ENCODE measurements at regions not wholly inside any gene's neighbourhood (a gene's known extent, or its start where the extent isn't known, plus 50 kb on each side); places are given as distances from the start of the nearest gene placed in this dataset.

- H3K4me3 Mint-ChIP-seq (ENCODE audit: unreplicated experiment): no peak overlapping the region
- H3K27me3 Mint-ChIP-seq (ENCODE audit: unreplicated experiment): no peaks in the 10 kb centered on the region
- peaks cover 2% of the 10 kb centered on the region for H3K4me1 Mint-ChIP-seq (ENCODE audit: unreplicated experiment)
- no peak for DNase-seq (ENCODE audit: low spot score)
- H3K27ac Mint-ChIP-seq (ENCODE audit: unreplicated experiment): no peak overlapping the region
- TF ChIP-seq, protein P1, sequence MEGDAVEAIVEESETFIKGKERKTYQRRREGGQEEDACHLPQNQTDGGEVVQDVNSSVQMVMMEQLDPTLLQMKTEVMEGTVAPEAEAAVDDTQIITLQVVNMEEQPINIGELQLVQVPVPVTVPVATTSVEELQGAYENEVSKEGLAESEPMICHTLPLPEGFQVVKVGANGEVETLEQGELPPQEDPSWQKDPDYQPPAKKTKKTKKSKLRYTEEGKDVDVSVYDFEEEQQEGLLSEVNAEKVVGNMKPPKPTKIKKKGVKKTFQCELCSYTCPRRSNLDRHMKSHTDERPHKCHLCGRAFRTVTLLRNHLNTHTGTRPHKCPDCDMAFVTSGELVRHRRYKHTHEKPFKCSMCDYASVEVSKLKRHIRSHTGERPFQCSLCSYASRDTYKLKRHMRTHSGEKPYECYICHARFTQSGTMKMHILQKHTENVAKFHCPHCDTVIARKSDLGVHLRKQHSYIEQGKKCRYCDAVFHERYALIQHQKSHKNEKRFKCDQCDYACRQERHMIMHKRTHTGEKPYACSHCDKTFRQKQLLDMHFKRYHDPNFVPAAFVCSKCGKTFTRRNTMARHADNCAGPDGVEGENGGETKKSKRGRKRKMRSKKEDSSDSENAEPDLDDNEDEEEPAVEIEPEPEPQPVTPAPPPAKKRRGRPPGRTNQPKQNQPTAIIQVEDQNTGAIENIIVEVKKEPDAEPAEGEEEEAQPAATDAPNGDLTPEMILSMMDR (IDR thresholded peaks at IDR 0.05; ENCODE audit: unreplicated experiment): no peak
- no peaks in the 10 kb centered on the region for H3K9me3 Mint-ChIP-seq (ENCODE audit: unreplicated experiment)
- H3K36me3 Mint-ChIP-seq (ENCODE audit: low read depth, unreplicated experiment): no peaks in the 10 kb centered on the region
Observed at GRCh38 chr11:28616160-28616965, 508.2 kb downstream of the METTL15 start.

GRCh38 chr11:28615542-28615941 lies 507.4 kb downstream of the METTL15 start:
- no peaks in the 10 kb centered on the region for H3K9me3 Mint-ChIP-seq (ENCODE audit: unreplicated experiment)
- H3K4me3 Mint-ChIP-seq (ENCODE audit: unreplicated experiment): no peak overlapping the region
- H3K4me1 Mint-ChIP-seq (ENCODE audit: unreplicated experiment): peaks cover 7% of the 10 kb centered on the region
- no peaks in the 10 kb centered on the region for H3K27me3 Mint-ChIP-seq (ENCODE audit: unreplicated experiment)
- no peak for DNase-seq (ENCODE audit: low spot score)
- no peaks in the 10 kb centered on the region for H3K36me3 Mint-ChIP-seq (ENCODE audit: low read depth, unreplicated experiment)
- H3K27ac Mint-ChIP-seq (ENCODE audit: unreplicated experiment): no peak overlapping the region
- TF ChIP-seq, protein P1 (IDR thresholded peaks at IDR 0.05; ENCODE audit: unreplicated experiment): no peak

DNA sequence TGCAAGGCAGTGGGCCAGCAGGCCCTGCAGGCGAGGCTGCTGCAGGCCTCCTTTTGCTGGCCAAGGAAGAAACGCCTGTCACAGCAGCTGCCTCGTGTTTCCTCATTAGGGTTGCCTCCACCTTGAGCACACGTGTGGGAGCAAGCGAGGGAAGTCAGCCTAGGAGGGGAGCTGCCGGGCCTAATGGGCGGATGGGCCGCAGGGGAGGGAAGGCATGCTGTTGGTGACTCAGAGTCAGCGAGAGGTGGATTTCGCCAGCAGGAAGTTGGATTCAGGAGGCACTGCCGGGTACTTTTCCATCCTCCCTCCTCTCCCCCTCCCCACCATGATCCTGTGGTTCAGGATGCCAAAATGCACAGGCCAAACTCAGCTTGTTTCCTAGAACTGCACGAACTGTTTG lies 498.7 kb downstream of the METTL15 start:
- no peaks in the 10 kb centered on the region for H3K36me3 Mint-ChIP-seq (ENCODE audit: low read depth, unreplicated experiment)
- H3K4me3 Mint-ChIP-seq (ENCODE audit: unreplicated experiment): no peak overlapping the region
- H3K9me3 Mint-ChIP-seq (ENCODE audit: unreplicated experiment): no peaks in the 10 kb centered on the region
- no peaks in the 10 kb centered on the region for H3K27me3 Mint-ChIP-seq (ENCODE audit: unreplicated experiment)
- TF ChIP-seq, protein P1 (IDR thresholded peaks at IDR 0.05; ENCODE audit: unreplicated experiment): no peak
- no peak for DNase-seq (ENCODE audit: low spot score)
- H3K4me1 Mint-ChIP-seq (ENCODE audit: unreplicated experiment): peaks cover 13% of the 10 kb centered on the region
- no peak overlapping the region for H3K27ac Mint-ChIP-seq (ENCODE audit: unreplicated experiment)

DNA sequence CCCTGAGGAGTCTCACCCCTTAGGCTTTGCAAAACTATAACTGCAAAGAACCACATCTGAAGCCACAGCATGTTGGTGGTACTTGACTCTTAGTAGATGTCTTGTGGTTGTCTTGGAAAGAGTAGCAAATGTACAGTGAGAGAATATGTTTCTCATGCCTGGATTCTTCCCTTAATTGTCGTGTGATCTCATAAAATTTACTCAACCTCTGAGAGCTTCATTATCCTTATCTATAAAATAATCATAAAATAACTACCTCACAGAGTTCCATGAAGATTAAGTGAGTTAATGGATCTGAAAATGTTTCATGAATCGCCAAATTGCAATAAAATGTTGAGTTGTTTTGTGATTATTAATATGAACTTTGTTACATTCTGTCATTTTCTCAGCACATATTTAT lies 491.5 kb downstream of the METTL15 start:
- Mint-ChIP-seq H3K4me1 (ENCODE audit: unreplicated experiment) (no peaks in the 10 kb centered on the region), H3K27ac (ENCODE audit: unreplicated experiment) (no peak overlapping the region), H3K27me3 (ENCODE audit: unreplicated experiment) (no peaks in the 10 kb centered on the region), H3K4me3 (ENCODE audit: unreplicated experiment) (no peak overlapping the region), H3K9me3 (ENCODE audit: unreplicated experiment) (no peaks in the 10 kb centered on the region), H3K36me3 (ENCODE audit: low read depth, unreplicated experiment) (no peaks in the 10 kb centered on the region)
- DNase-seq (ENCODE audit: low spot score): no peak
- TF ChIP-seq, protein P1 (IDR thresholded peaks at IDR 0.05; ENCODE audit: unreplicated experiment): no peak

- no peaks in the 10 kb centered on the region for H3K36me3 Mint-ChIP-seq (ENCODE audit: low read depth, unreplicated experiment)
- H3K9me3 Mint-ChIP-seq (ENCODE audit: unreplicated experiment): no peaks in the 10 kb centered on the region
- TF ChIP-seq, protein P1 (IDR thresholded peaks at IDR 0.05; ENCODE audit: unreplicated experiment): no peak
- no peaks in the 10 kb centered on the region for H3K4me1 Mint-ChIP-seq (ENCODE audit: unreplicated experiment)
- DNase-seq (ENCODE audit: low spot score): no peak
- no peak overlapping the region for H3K4me3 Mint-ChIP-seq (ENCODE audit: unreplicated experiment)
- no peak overlapping the region for H3K27ac Mint-ChIP-seq (ENCODE audit: unreplicated experiment)
- no peaks in the 10 kb centered on the region for H3K27me3 Mint-ChIP-seq (ENCODE audit: unreplicated experiment)
Observed at GRCh38 chr11:28598531-28598930, 490.3 kb downstream of the METTL15 start.

Data from endothelial cell (in vitro differentiated cells).